ENCODE measurements at regions not wholly inside any gene's neighbourhood (a gene's known extent, or its start where the extent isn't known, plus 50 kb on each side); places are given as distances from the start of the nearest gene placed in this dataset.
A peak's percentile ranks its signal among the peaks of the same experiment; 100 is the strongest.

DNA sequence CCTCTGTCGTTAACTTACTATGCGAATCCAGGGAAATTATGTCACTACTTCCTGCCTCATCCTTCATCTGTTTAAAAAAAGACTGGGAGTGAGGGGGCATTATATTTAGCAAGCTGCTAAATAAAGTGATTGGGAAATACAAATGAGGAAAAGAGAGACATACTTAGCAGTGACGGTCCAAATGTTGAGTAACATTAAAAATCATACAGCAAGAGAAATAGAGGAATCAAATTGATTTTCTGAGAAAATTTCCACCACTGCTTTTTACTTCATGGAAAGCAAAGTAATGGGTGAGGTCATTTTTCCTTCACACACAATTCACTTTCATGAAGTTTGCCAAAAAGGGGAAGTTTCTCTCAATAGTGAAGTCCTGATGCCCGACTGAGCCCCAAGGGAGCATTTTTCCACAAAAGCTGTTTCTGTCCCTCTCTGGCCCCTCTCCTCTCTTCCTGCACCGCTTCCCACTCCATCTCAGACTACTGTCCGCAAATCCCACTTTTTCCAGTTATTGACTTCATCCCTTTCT is 61.9 kb upstream of the ADO start:
- ATAC-seq: peak; percentile 3
- intact Hi-C loops (cut with DNase I): no loop called here
- no peak for DNase-seq (ENCODE audit: missing footprints)

DNA sequence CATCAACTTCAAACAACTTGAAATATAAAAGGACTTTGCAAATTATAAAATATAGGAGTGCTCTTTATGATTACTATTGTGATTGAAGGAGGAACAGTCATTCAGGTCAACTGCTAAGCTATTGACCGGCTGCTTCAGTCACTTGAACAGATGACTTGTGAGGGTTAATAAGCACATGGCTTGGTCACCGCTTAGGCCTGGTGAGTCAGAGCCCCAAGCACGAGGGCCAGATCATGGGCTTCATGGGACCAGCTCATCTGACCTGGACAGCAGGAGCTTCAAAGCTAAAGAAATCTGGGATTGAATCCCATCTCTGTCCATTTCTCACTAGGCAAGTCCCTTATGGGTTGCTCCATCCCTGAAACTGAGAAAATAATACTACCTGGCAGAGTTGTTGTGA is 60.4 kb upstream of the ADO start:
- ATAC-seq (no peak), DNase-seq (ENCODE audit: missing footprints) (no peak)
- intact Hi-C loops (cut with DNase I): no loop called here

GRCh38 chr10:62745581-62745980 is 58.9 kb upstream of the ADO start:
- no peak for DNase-seq (ENCODE audit: missing footprints)
- ATAC-seq: no peak
- intact Hi-C loops (cut with DNase I): no loop called here

- ATAC-seq (no peak), DNase-seq (ENCODE audit: missing footprints) (no peak)
- intact Hi-C loops (cut with DNase I): no loop called here
Observed at GRCh38 chr10:62746951-62747729, 57.4 kb upstream of the ADO start.

DNA sequence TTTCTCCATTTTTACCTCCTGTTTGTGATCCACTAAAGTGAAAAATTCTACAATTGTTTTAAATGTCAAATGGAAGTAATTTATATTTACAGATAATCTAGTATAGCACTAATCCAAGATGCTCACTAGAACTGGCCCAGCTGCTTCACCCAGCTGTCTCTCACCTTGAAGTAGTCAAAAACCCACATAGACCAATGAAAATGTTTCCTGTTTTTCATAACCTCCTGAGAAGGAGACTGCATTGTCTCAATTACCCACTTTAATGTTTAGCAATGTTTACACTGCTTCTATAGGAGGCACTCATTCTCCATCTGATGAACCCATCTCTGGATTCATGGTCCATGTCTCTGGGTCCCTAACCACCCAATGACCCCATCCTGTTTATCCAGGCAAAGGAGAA is 56.1 kb upstream of the ADO start:
- DNase-seq (ENCODE audit: missing footprints): no peak
- ATAC-seq: no peak
- intact Hi-C loops (cut with DNase I): no loop called here

GRCh38 chr10:62749093-62749683 is 55.3 kb upstream of the ADO start:
- ATAC-seq: no peak
- intact Hi-C loops (cut with DNase I): no loop called here
- DNase-seq (ENCODE audit: missing footprints): no peak
